ENCODE measurements at regions not wholly inside any gene's neighbourhood (a gene's known extent, or its start where the extent isn't known, plus 50 kb on each side); places are given as distances from the start of the nearest gene placed in this dataset.

DNA sequence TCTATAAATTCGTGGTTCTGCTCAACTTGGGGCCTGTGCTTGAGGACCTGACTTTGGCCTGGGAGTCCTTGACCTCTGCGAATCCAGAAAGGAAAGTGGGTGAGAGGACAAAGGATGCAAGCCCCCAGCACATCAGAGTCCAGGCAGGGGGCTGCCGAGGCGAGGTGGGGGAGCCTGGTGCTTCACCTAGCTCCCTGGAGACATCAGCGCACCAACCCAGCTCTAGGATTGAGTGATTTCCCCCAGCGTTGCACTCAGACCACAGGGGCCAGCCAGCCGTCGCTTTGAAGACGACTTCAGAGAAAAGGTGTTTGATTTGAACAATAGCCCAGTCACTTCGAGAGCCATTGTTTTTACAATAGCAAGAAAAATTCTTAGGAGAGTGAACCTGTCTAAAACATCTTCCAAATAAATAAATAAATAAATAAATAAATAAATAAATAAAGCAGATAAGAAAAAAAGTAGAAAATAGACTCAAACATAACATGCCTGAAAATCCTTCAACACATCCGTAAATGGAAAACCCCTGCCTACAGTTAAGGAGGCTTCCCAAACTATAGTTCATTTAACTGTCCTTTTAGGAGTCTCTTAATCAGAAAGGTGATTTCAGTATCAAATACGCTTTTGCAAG, 180.9 kb downstream of the RBFOX3 start:
- no peak overlapping the region for H3K4me3 ChIP-seq (ENCODE audit: low read length)
- no peaks in the 10 kb centered on the region for H3K9me3 ChIP-seq (ENCODE audit: low read length)
- H3K36me3 ChIP-seq (ENCODE audit: insufficient read depth, low read length) = no peaks in the 10 kb centered on the region
- H3K27me3 ChIP-seq (ENCODE audit: insufficient read depth, low read length) = peaks cover 3% of the 10 kb centered on the region
- H3K4me1 ChIP-seq (ENCODE audit: insufficient read depth, low read length) = no peaks in the 10 kb centered on the region
- H2AFZ ChIP-seq (ENCODE audit: low read depth, low read length) = no peak overlapping the region

DNA sequence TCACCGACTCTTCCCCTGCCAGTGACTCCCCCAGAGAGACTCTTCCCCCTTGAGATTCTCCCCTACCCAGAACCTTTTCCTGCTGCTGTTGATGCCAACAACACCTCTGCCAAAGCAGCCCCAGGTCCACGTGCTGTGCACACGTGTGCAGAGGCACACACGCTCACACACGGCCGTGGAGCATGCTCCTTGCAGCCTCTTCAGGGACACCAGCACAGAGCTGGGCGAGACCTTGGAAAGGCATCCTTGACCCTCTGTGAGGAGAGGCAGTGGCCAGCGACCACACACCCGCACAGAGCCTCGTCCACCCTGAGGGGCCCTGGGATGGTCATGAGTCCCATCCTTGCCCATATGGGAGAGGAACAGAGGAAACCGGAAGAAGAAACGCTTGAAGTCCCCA, 181.9 kb downstream of the RBFOX3 start:
- Histone ChIP-seq H3K4me3 (ENCODE audit: low read length) (no peak overlapping the region), H3K36me3 (ENCODE audit: insufficient read depth, low read length) (no peaks in the 10 kb centered on the region), H3K4me1 (ENCODE audit: insufficient read depth, low read length) (no peaks in the 10 kb centered on the region), H2AFZ (ENCODE audit: low read depth, low read length) (no peak overlapping the region), H3K9me3 (ENCODE audit: low read length) (no peaks in the 10 kb centered on the region), H3K27me3 (ENCODE audit: insufficient read depth, low read length) (peaks cover 6% of the 10 kb centered on the region)

DNA sequence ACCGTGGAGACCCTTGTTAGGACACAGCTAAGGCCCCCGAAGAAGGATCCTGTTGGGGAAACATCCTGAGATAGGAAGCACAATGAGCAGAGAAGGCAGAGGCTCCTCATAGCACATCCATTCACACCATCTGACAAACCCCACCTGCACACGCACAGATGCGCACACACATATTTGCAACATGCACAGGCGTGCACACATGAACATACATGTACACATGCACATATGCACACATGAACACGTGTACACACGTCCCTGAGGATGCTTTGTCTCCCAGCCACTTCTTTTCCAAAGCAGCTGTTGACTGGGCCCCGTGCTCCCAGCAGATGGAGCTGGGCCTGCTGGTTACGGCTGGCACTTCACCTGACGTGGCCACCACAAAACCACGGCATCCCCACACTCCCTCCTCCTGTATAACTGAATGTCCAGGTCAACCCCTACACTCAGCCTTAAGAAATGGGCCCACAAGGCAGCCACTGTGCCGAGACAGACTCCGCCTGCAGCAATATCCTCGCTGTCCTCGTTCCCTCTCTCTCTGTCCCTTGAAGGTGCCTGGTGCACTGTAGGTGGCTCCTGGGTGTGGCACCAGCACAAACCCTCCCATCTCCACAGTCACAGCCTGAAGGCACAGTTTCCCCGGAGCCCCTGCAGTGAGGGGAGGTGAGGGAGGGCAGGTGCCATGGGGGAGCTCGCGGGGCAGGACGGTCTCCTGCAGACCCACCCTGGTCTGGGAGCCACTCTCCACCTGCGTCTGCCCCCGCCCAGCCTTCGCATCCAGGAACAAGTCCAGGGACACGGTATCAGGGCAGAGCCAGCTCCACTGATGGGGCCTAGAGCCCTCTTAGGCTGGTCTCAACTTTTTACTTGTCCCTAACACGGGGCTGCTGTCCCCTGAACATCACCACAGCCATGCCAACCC, 183.0 kb downstream of the RBFOX3 start:
- no peak overlapping the region for H2AFZ ChIP-seq (ENCODE audit: low read depth, low read length)
- H3K4me1 ChIP-seq (ENCODE audit: insufficient read depth, low read length) = no peaks in the 10 kb centered on the region
- H3K4me3 ChIP-seq (ENCODE audit: low read length) = no peak overlapping the region
- peaks cover 6% of the 10 kb centered on the region for H3K27me3 ChIP-seq (ENCODE audit: insufficient read depth, low read length)
- no peaks in the 10 kb centered on the region for H3K9me3 ChIP-seq (ENCODE audit: low read length)
- no peaks in the 10 kb centered on the region for H3K36me3 ChIP-seq (ENCODE audit: insufficient read depth, low read length)

DNA sequence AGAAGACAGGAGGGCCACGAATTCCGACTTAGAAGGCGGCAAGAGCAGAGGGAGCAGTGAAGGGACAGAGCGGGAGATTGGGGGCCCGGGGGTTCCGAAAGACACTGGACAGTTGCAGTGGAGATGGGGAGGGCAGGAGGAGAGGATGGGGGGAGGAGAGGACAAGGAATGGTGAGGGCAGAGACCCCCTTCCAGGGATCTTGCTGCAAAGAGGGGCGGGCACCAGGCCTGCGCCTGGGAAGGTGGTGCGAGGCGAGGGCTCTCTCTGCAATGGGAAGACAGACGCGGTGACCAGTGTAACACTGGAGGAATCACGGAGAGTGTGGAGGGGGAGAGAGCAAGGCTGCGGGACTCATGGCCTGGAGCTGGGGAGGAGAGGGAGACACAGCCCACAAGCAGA, 185.2 kb downstream of the RBFOX3 start:
- Histone ChIP-seq H3K27me3 (ENCODE audit: insufficient read depth, low read length) (peaks cover 6% of the 10 kb centered on the region), H3K4me1 (ENCODE audit: insufficient read depth, low read length) (no peaks in the 10 kb centered on the region), H3K36me3 (ENCODE audit: insufficient read depth, low read length) (no peaks in the 10 kb centered on the region), H3K4me3 (ENCODE audit: low read length) (no peak overlapping the region), H3K9me3 (ENCODE audit: low read length) (no peaks in the 10 kb centered on the region), H2AFZ (ENCODE audit: low read depth, low read length) (no peak overlapping the region)

DNA sequence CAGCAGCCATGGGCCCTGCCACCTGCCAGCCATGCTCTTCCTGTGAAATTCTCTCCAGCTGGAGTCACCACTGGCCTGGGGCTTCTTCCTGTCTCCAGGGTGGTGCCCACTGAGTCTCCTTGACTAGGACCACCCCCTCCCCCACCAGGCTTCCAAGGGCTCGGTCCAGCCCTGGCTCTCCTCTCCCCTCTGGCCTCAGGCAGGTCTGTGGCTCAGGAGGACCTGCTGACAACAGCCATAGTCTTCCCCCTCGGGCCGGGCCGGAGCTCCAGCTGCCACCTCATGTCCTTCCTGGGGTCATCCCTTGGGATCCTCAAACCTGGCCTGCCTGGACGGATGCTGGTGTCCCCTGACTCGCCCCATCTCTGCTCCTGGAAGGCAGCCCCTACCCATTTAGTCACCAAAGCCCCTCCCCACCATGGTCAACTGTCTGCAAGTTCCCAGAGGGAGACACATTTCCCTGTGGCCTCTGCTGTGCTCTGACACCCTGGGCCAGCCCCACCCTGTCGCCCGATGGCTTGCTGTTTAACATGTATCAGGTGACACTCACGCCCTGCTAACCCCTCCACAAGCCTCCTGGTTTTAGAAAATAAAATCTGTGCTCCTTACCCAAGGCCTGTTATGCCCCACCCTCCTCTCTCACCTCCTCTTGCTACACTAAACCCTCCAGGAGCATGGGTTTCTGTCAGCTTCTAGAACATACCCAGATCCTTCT, 186.2 kb downstream of the RBFOX3 start:
- H3K4me1 ChIP-seq (ENCODE audit: insufficient read depth, low read length) = no peaks in the 10 kb centered on the region
- no peaks in the 10 kb centered on the region for H3K36me3 ChIP-seq (ENCODE audit: insufficient read depth, low read length)
- no peaks in the 10 kb centered on the region for H3K9me3 ChIP-seq (ENCODE audit: low read length)
- H3K4me3 ChIP-seq (ENCODE audit: low read length) = no peak overlapping the region
- peaks cover 6% of the 10 kb centered on the region for H3K27me3 ChIP-seq (ENCODE audit: insufficient read depth, low read length)
- H2AFZ ChIP-seq (ENCODE audit: low read depth, low read length) = no peak overlapping the region

DNA sequence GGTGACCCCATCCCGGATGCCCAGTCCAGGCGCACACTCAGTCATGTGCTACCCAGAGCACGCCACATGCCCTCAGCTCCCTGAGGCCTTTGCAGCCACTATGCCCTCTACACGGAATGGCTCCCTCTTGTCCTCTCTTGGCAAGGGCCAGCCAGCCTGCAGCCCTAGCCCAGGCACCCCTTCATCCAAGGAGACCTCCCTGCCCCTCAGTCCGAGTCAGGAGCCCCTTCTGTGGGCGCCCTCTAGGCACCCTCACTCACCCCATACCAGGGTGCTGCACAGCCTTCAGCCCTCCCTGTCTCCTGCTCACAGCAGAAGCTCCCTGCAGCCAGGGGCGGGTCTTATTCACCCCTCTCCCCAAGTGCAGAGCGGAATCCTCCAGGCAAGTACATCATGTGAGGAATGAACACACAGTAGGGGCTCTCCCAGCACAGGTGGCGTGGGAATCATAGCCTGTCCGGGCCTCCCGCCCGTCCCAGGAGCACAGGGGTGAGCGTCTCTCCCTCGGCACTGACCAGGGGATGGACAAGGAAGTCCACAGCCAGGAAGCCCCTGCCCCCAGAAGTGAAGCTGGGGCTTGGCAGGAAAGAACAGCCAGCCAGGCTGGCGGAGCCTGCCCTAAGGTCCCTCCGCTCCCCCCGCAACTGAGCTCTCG, 186.9 kb downstream of the RBFOX3 start:
- H3K4me1 ChIP-seq (ENCODE audit: insufficient read depth, low read length) = no peaks in the 10 kb centered on the region
- no peak overlapping the region for H3K4me3 ChIP-seq (ENCODE audit: low read length)
- no peaks in the 10 kb centered on the region for H3K9me3 ChIP-seq (ENCODE audit: low read length)
- no peak overlapping the region for H2AFZ ChIP-seq (ENCODE audit: low read depth, low read length)
- no peaks in the 10 kb centered on the region for H3K36me3 ChIP-seq (ENCODE audit: insufficient read depth, low read length)
- H3K27me3 ChIP-seq (ENCODE audit: insufficient read depth, low read length) = peaks cover 8% of the 10 kb centered on the region

DNA sequence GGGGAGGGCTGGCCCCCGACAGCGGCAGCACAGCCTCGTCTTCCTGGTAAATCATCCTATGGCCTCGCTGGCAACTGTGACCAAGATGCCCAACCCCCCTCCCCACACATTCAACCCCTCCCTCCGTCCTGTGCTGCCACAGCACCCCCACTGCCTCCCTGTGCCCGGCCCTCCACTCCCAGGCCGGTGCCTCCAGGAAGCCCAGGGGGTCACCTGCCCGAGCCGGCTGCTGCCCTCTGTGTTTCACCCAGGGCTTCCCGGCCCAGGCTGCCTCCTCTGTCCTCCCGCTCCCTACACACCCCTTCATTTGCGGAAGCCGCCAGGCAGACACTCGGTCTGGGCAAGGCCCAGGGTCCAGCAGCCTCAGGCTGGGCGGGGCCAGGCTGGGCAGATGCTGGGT, 188.6 kb downstream of the RBFOX3 start:
- no peaks in the 10 kb centered on the region for H3K4me1 ChIP-seq (ENCODE audit: insufficient read depth, low read length)
- no peak overlapping the region for H3K4me3 ChIP-seq (ENCODE audit: low read length)
- no peaks in the 10 kb centered on the region for H3K9me3 ChIP-seq (ENCODE audit: low read length)
- peaks cover 17% of the 10 kb centered on the region for H3K27me3 ChIP-seq (ENCODE audit: insufficient read depth, low read length)
- H2AFZ ChIP-seq (ENCODE audit: low read depth, low read length) = no peak overlapping the region
- no peaks in the 10 kb centered on the region for H3K36me3 ChIP-seq (ENCODE audit: insufficient read depth, low read length)

DNA sequence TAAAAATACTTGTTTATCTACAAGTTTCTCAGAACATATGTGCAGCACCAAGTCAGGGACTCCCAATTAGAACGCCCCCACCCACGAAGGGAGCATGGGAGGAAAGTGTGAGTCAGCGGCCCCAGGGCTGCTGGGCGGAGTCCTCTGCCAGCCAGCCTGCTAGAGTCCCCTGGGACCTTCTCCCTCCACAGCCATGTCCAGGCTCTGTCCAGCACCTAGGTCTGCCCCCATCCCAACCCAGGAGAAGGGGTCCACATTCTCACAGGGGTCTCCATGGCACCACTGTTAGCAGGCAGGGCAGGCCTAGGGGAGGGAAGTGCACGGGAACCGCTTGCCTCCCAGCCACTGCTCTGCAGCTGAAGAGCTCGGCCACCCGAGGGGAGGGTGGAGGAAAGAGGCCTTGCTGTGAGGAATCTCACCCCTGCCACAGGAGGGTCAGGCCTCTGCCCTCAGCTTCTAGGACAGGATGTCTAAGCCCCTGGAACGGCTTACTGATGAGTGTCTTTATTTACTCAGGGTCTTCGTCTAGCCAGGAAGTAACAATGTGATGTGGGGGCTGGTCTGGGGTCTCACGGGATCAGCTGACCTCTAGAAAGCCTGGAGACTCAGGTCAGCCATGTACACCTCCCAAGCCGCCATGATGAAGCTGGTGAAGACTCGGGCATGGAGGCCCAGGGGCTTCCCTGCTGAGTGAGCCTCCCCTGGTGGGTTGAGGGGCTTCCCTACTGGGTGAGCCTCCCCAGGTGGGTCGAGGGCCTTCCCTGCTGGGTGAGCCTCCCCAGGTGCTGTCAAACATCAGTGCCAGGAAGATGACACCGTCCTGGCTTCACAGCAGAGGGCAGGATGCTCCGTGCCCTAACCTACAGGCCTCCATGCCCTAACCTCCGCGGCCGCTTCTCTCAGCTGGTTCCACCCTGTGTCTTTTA, 190.3 kb downstream of the RBFOX3 start:
- no peaks in the 10 kb centered on the region for H3K4me1 ChIP-seq (ENCODE audit: insufficient read depth, low read length)
- no peaks in the 10 kb centered on the region for H3K9me3 ChIP-seq (ENCODE audit: low read length)
- peaks cover 27% of the 10 kb centered on the region for H3K27me3 ChIP-seq (ENCODE audit: insufficient read depth, low read length)
- no peaks in the 10 kb centered on the region for H3K36me3 ChIP-seq (ENCODE audit: insufficient read depth, low read length)
- no peak overlapping the region for H3K4me3 ChIP-seq (ENCODE audit: low read length)
- H2AFZ ChIP-seq (ENCODE audit: low read depth, low read length) = no peak overlapping the region

DNA sequence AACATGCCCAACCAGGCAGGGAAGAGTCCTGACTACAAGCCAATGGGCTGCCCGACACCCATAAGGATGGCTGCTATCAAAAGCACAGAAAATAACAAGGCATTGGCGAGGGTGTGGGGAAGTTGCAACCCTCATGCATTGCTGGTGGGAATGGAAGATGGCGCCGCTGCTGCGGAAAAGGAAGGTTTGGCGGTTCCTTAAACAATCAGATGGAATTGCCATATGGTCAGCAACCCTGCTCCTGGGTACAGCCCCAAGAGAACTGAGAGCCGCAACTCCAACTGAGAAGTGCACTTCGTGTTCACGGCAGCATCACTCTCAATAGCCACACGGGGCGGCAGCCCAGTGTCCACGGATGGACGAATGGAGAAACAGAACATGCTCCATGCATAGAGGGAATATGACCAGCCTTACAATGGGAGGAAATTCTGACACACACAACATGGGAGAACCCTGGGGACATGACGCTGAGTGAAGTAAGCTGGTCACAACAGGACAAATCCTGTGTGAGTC, 193.3 kb downstream of the RBFOX3 start:
- Histone ChIP-seq H3K36me3 (ENCODE audit: insufficient read depth, low read length) (no peaks in the 10 kb centered on the region), H3K4me1 (ENCODE audit: insufficient read depth, low read length) (no peaks in the 10 kb centered on the region), H3K9me3 (ENCODE audit: low read length) (no peaks in the 10 kb centered on the region), H2AFZ (ENCODE audit: low read depth, low read length) (no peak overlapping the region), H3K27me3 (ENCODE audit: insufficient read depth, low read length) (peaks cover 34% of the 10 kb centered on the region), H3K4me3 (ENCODE audit: low read length) (no peak overlapping the region)

DNA sequence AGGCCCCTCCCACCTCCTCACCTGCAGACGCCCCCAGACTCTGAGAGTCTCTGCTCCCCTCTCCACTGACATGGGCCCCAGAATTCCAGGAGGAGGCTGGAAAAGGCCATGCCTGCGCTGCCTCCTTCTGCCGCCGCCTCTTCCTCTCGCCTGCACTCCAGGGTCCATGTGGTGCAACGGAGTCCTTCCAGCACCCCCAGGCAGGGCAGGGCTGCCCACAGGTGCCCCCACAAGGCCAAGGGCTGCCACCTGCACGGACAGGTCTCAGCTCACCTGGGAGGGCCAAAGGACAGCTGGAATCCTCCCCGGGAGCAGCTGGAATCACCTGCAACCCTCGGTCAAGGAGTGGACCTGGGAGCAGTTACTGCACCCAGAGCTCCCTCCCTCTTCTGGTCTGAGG, 194.9 kb downstream of the RBFOX3 start:
- Histone ChIP-seq H3K4me3 (ENCODE audit: low read length) (no peak overlapping the region), H2AFZ (ENCODE audit: low read depth, low read length) (no peak overlapping the region), H3K27me3 (ENCODE audit: insufficient read depth, low read length) (peaks cover 34% of the 10 kb centered on the region), H3K9me3 (ENCODE audit: low read length) (no peaks in the 10 kb centered on the region), H3K36me3 (ENCODE audit: insufficient read depth, low read length) (no peaks in the 10 kb centered on the region), H3K4me1 (ENCODE audit: insufficient read depth, low read length) (no peaks in the 10 kb centered on the region)

DNA sequence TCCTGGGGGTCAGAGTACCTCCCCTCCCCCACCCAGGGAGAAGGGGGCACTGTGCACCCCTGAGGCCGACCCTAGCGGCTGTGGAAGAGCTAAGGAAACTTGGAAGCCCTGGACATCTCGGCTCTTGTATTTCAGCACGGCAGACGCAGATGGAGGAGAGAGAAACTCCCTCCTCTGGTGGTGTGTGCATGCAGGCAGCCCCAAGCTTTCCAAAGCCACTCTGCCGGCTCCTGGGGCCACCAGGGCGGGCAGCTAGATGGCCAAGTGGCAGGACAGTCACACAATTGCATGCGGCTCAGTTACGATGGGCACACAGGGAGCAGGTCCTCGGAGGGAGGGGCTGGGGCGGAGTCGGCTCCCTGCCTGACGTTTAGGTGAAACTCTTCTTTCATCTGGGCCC, 195.5 kb downstream of the RBFOX3 start:
- Histone ChIP-seq H3K4me3 (ENCODE audit: low read length) (no peak overlapping the region), H3K9me3 (ENCODE audit: low read length) (no peaks in the 10 kb centered on the region), H3K27me3 (ENCODE audit: insufficient read depth, low read length) (peaks cover 34% of the 10 kb centered on the region), H3K36me3 (ENCODE audit: insufficient read depth, low read length) (no peaks in the 10 kb centered on the region), H3K4me1 (ENCODE audit: insufficient read depth, low read length) (no peaks in the 10 kb centered on the region), H2AFZ (ENCODE audit: low read depth, low read length) (no peak overlapping the region)

DNA sequence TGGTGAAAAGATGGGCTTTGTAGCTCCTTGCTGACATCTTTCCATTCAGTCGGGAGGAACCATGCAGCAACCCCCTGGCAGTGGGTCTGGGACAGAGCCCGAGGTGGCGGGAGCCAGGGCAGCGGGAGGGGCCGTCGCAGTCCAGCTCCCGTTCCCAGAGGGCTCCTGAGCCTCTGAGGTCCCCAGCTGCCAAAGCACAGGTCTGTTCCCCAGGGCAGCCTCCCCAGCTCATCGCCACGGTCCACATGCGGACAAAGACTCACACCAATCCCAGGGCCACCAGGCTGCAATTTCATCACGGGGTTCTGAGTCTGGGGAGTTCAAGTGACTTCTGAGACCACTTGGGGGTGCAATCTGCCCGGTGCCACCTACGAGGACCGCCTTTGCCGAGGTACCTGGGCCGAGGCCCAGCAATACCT, 196.0 kb downstream of the RBFOX3 start:
- peaks cover 38% of the 10 kb centered on the region for H3K27me3 ChIP-seq (ENCODE audit: insufficient read depth, low read length)
- no peak overlapping the region for H2AFZ ChIP-seq (ENCODE audit: low read depth, low read length)
- no peaks in the 10 kb centered on the region for H3K36me3 ChIP-seq (ENCODE audit: insufficient read depth, low read length)
- H3K4me3 ChIP-seq (ENCODE audit: low read length) = no peak overlapping the region
- H3K4me1 ChIP-seq (ENCODE audit: insufficient read depth, low read length) = no peaks in the 10 kb centered on the region
- H3K9me3 ChIP-seq (ENCODE audit: low read length) = no peaks in the 10 kb centered on the region
